GM12878 (cell line): ENCODE measurements at regions not wholly inside any gene's neighbourhood (a gene's known extent, or its start where the extent isn't known, plus 50 kb on each side); places are given as distances from the start of the nearest gene placed in this dataset.

ENCODE experiments used
- BACH1 ChIP-seq: fragments of 450-650 bp; IDR thresholded peaks from 2 replicates; pipeline ENCODE4 v1.6.1; 2017; ENCODE audit warnings: mild to moderate bottlenecking, borderline replicate concordance
- CHD1 ChIP-seq: IDR thresholded peaks from 2 replicates; pipeline ENCODE4 v1.6.1; 2012; ENCODE audit warnings: low read depth, low read length, improper control_type of control experiment
- CREM ChIP-seq: IDR thresholded peaks from 2 replicates; pipeline ENCODE4 v1.6.1; 2014; ENCODE audit warnings: antibody characterized with exemption, low read depth
- EZH2 ChIP-seq: IDR thresholded peaks from 2 replicates; pipeline ENCODE4 v1.6.1; 2012; ENCODE audit warnings: low read depth, mild to moderate bottlenecking, control low read depth, inconsistent platforms, low read length, borderline replicate concordance; ENCODE audit not compliant: control insufficient read depth
- IKZF1 ChIP-seq: fragments of 450-650 bp; conservative IDR thresholded peaks from 2 replicates; pipeline ENCODE4 v1.6.1; 2017; ENCODE audit warnings: antibody characterized with exemption, mild to moderate bottlenecking
- NFYA ChIP-seq: IDR thresholded peaks from 2 replicates; pipeline ENCODE4 v1.6.1; 2011; ENCODE audit warnings: low read depth, mild to moderate bottlenecking, low read length, improper control_type of control experiment, borderline replicate concordance
- POLR2A ChIP-seq: IDR thresholded peaks from 2 replicates; pipeline ENCODE4 v1.6.1; 2011; ENCODE audit warnings: low read depth, mild to moderate bottlenecking, low read length
- RCOR1 ChIP-seq: conservative IDR thresholded peaks from 2 replicates; pipeline ENCODE4 v1.6.1; 2012; ENCODE audit warnings: low read depth, low read length, improper control_type of control experiment
- REST ChIP-seq: IDR thresholded peaks from 2 replicates; pipeline ENCODE4 v1.6.1; 2012; ENCODE audit warnings: mild to moderate bottlenecking, low read depth, low read length
- SIN3A ChIP-seq: IDR thresholded peaks from 2 replicates; pipeline ENCODE4 v1.6.1; 2012; ENCODE audit warnings: low read depth, low read length, improper control_type of control experiment
- TAF1 ChIP-seq: IDR thresholded peaks from 2 replicates; pipeline ENCODE4 v1.6.1; 2011; ENCODE audit warnings: mild to moderate bottlenecking, low read depth, low read length, borderline replicate concordance
- TF ChIP-seq, protein P1 (sequence below), 3 experiments: IDR thresholded peaks in 2 of 3; conservative IDR thresholded peaks in 1 of 3; 2 replicates each; pipeline ENCODE4 v1.5.1; 2011; ENCODE audit warnings: low read depth in 3 of 3, low read length in 3 of 3, mild to moderate bottlenecking in 3 of 3, control low read depth in 2 of 3, moderate library complexity in 2 of 3, inconsistent platforms in 1 of 3, mixed read lengths in 1 of 3; ENCODE audit not compliant: control insufficient read depth in 2 of 3, insufficient read depth in 1 of 3; ENCODE audit errors: extremely low read depth in 1 of 3

GRCh38 chr4:170750519-170750918, 660.8 kb upstream of the AADAT start:
- TF ChIP-seq SIN3A (no peak), NFYA (no peak), TAF1 (no peak), CREM (no peak), BACH1 (no peak), CHD1 (no peak), EZH2 (no peak), POLR2A (no peak), IKZF1 (no peak), RCOR1 (no peak), REST (no peak)
- TF ChIP-seq, protein P1, sequence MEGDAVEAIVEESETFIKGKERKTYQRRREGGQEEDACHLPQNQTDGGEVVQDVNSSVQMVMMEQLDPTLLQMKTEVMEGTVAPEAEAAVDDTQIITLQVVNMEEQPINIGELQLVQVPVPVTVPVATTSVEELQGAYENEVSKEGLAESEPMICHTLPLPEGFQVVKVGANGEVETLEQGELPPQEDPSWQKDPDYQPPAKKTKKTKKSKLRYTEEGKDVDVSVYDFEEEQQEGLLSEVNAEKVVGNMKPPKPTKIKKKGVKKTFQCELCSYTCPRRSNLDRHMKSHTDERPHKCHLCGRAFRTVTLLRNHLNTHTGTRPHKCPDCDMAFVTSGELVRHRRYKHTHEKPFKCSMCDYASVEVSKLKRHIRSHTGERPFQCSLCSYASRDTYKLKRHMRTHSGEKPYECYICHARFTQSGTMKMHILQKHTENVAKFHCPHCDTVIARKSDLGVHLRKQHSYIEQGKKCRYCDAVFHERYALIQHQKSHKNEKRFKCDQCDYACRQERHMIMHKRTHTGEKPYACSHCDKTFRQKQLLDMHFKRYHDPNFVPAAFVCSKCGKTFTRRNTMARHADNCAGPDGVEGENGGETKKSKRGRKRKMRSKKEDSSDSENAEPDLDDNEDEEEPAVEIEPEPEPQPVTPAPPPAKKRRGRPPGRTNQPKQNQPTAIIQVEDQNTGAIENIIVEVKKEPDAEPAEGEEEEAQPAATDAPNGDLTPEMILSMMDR (IDR thresholded peaks at IDR 0.05 in 2 of 3, conservative IDR thresholded peaks at IDR 0.05 in 1 of 3; ENCODE audit: control insufficient read depth in 2 of 3, extremely low read depth in 1 of 3, insufficient read depth in 1 of 3, low read depth in 3 of 3, low read length in 3 of 3), result no peak
